ENCODE measurements at regions not wholly inside any gene's neighbourhood (a gene's known extent, or its start where the extent isn't known, plus 50 kb on each side); places are given as distances from the start of the nearest gene placed in this dataset.

- ATAC-seq (replicated peaks) (no peak), DNase-seq (no peak)
- H3K36me3 Mint-ChIP-seq, result no peaks in the 10 kb centered on the region
- H3K9me3 Mint-ChIP-seq, result peaks cover 0 to 2% of the 10 kb centered on the region in 2 donors
- no peaks in the 10 kb centered on the region for H3K4me1 Mint-ChIP-seq
- H3K27me3 Mint-ChIP-seq, result peaks cover 0 to 7% of the 10 kb centered on the region in 2 donors
- H3K4me3 Mint-ChIP-seq, result no peak overlapping the region
- H3K27ac Mint-ChIP-seq, result no peak overlapping the region
Measured at GRCh38 chr20:60334911-60335310, 376.7 kb downstream of the CDH26 start.

- DNase-seq (no peak), ATAC-seq (replicated peaks) (no peak)
- Mint-ChIP-seq H3K27ac (no peak overlapping the region), H3K36me3 (no peaks in the 10 kb centered on the region), H3K27me3 (peaks cover 0 to 7% of the 10 kb centered on the region in 2 donors), H3K9me3 (peaks cover 0 to 2% of the 10 kb centered on the region in 2 donors), H3K4me3 (no peak overlapping the region), H3K4me1 (no peaks in the 10 kb centered on the region)
Measured at GRCh38 chr20:60338556-60338955, 380.3 kb downstream of the CDH26 start.

GRCh38 chr20:60339738-60340137 lies 381.5 kb downstream of the CDH26 start:
- peaks cover 0 to 2% of the 10 kb centered on the region in 2 donors for H3K9me3 Mint-ChIP-seq
- no peak overlapping the region for H3K4me3 Mint-ChIP-seq
- peaks cover 0 to 7% of the 10 kb centered on the region in 2 donors for H3K27me3 Mint-ChIP-seq
- no peaks in the 10 kb centered on the region for H3K36me3 Mint-ChIP-seq
- DNase-seq, result no peak
- H3K27ac Mint-ChIP-seq, result no peak overlapping the region
- H3K4me1 Mint-ChIP-seq, result no peaks in the 10 kb centered on the region
- no peak for ATAC-seq (replicated peaks)

GRCh38 chr20:60340232-60340631 lies 382.0 kb downstream of the CDH26 start:
- no peaks in the 10 kb centered on the region for H3K36me3 Mint-ChIP-seq
- ATAC-seq (replicated peaks) (no peak), DNase-seq (no peak)
- no peak overlapping the region for H3K4me3 Mint-ChIP-seq
- H3K27me3 Mint-ChIP-seq, result peaks cover 0 to 7% of the 10 kb centered on the region in 2 donors
- H3K9me3 Mint-ChIP-seq, result peaks cover 0 to 2% of the 10 kb centered on the region in 2 donors
- H3K27ac Mint-ChIP-seq, result no peak overlapping the region
- no peaks in the 10 kb centered on the region for H3K4me1 Mint-ChIP-seq

GRCh38 chr20:60341062-60341461 lies 382.8 kb downstream of the CDH26 start:
- no peak for ATAC-seq (replicated peaks)
- DNase-seq, result no peak
- no peaks in the 10 kb centered on the region for H3K4me1 Mint-ChIP-seq

GRCh38 chr20:60345106-60345505 lies 386.9 kb downstream of the CDH26 start:
- no peaks in the 10 kb centered on the region for H3K4me1 Mint-ChIP-seq
- no peak overlapping the region for H3K4me3 Mint-ChIP-seq
- ATAC-seq (replicated peaks) (no peak), DNase-seq (no peak)
- H3K9me3 Mint-ChIP-seq, result no peaks in the 10 kb centered on the region
- no peak overlapping the region for H3K27ac Mint-ChIP-seq
- H3K27me3 Mint-ChIP-seq, result no peaks in the 10 kb centered on the region
- H3K36me3 Mint-ChIP-seq, result no peaks in the 10 kb centered on the region

More at GRCh38 chr20:60341062-60341461, 382.8 kb downstream of the CDH26 start:
- Mint-ChIP-seq H3K9me3 (peaks cover 0 to 2% of the 10 kb centered on the region in 2 donors), H3K27me3 (peaks cover 0 to 7% of the 10 kb centered on the region in 2 donors), H3K27ac (no peak overlapping the region), H3K36me3 (no peaks in the 10 kb centered on the region), H3K4me3 (no peak overlapping the region)

- no peaks in the 10 kb centered on the region for H3K4me1 Mint-ChIP-seq
- H3K4me3 Mint-ChIP-seq, result no peak overlapping the region
- H3K27ac Mint-ChIP-seq, result no peak overlapping the region
- DNase-seq, result no peak
- H3K9me3 Mint-ChIP-seq, result no peaks in the 10 kb centered on the region
- H3K36me3 Mint-ChIP-seq, result no peaks in the 10 kb centered on the region
- ATAC-seq (replicated peaks), result no peak
- no peaks in the 10 kb centered on the region for H3K27me3 Mint-ChIP-seq
Measured at GRCh38 chr20:60349418-60349817, 391.2 kb downstream of the CDH26 start.

GRCh38 chr20:60352017-60352416 lies 393.8 kb downstream of the CDH26 start:
- H3K4me1 Mint-ChIP-seq, result no peaks in the 10 kb centered on the region
- DNase-seq (no peak), ATAC-seq (replicated peaks) (no peak)

GRCh38 chr20:60352596-60352995 lies 394.4 kb downstream of the CDH26 start:
- ATAC-seq (replicated peaks) (no peak), DNase-seq (no peak)
- Mint-ChIP-seq H3K27me3 (no peaks in the 10 kb centered on the region), H3K27ac (no peak overlapping the region), H3K4me1 (no peaks in the 10 kb centered on the region), H3K9me3 (no peaks in the 10 kb centered on the region), H3K36me3 (no peaks in the 10 kb centered on the region), H3K4me3 (no peak overlapping the region)

More at GRCh38 chr20:60352017-60352416, 393.8 kb downstream of the CDH26 start:
- H3K27ac Mint-ChIP-seq, result no peak overlapping the region
- H3K36me3 Mint-ChIP-seq, result no peaks in the 10 kb centered on the region
- H3K9me3 Mint-ChIP-seq, result no peaks in the 10 kb centered on the region
- no peaks in the 10 kb centered on the region for H3K27me3 Mint-ChIP-seq
- H3K4me3 Mint-ChIP-seq, result no peak overlapping the region

- no peak overlapping the region for H3K27ac Mint-ChIP-seq
- H3K9me3 Mint-ChIP-seq, result no peaks in the 10 kb centered on the region
- ATAC-seq (replicated peaks), result no peak
- no peak overlapping the region for H3K4me3 Mint-ChIP-seq
- no peaks in the 10 kb centered on the region for H3K27me3 Mint-ChIP-seq
- no peak for DNase-seq
- H3K36me3 Mint-ChIP-seq, result no peaks in the 10 kb centered on the region
- H3K4me1 Mint-ChIP-seq, result no peaks in the 10 kb centered on the region
Measured at GRCh38 chr20:60354024-60354580, 395.9 kb downstream of the CDH26 start.

GRCh38 chr20:60358101-60358500 lies 399.9 kb downstream of the CDH26 start:
- Mint-ChIP-seq H3K9me3 (no peaks in the 10 kb centered on the region), H3K36me3 (no peaks in the 10 kb centered on the region), H3K27me3 (no peaks in the 10 kb centered on the region), H3K27ac (no peak overlapping the region), H3K4me3 (no peak overlapping the region), H3K4me1 (no peaks in the 10 kb centered on the region)
- ATAC-seq (replicated peaks), result no peak
- no peak for DNase-seq

- Mint-ChIP-seq H3K4me3 (no peak overlapping the region), H3K9me3 (no peaks in the 10 kb centered on the region), H3K27me3 (no peaks in the 10 kb centered on the region), H3K27ac (no peak overlapping the region), H3K36me3 (no peaks in the 10 kb centered on the region), H3K4me1 (no peaks in the 10 kb centered on the region)
- no peak for DNase-seq
- no peak for ATAC-seq (replicated peaks)
Measured at GRCh38 chr20:60359010-60359409, 400.8 kb downstream of the CDH26 start.

- H3K4me3 Mint-ChIP-seq, result no peak overlapping the region
Measured at GRCh38 chr20:60361761-60362395, 403.7 kb downstream of the CDH26 start.

GRCh38 chr20:60362531-60362930 lies 404.3 kb downstream of the CDH26 start:
- Mint-ChIP-seq H3K4me1 (no peaks in the 10 kb centered on the region), H3K4me3 (no peak overlapping the region), H3K36me3 (no peaks in the 10 kb centered on the region), H3K27me3 (no peaks in the 10 kb centered on the region), H3K9me3 (no peaks in the 10 kb centered on the region), H3K27ac (no peak overlapping the region)
- DNase-seq, result no peak
- ATAC-seq (replicated peaks), result no peak

More at GRCh38 chr20:60361761-60362395, 403.7 kb downstream of the CDH26 start:
- Mint-ChIP-seq H3K36me3 (no peaks in the 10 kb centered on the region), H3K27me3 (no peaks in the 10 kb centered on the region), H3K4me1 (no peaks in the 10 kb centered on the region), H3K27ac (no peak overlapping the region), H3K9me3 (no peaks in the 10 kb centered on the region)
- ATAC-seq (replicated peaks), result no peak
- DNase-seq, result no peak

- ATAC-seq (replicated peaks) (no peak), DNase-seq (no peak)
- Mint-ChIP-seq H3K4me3 (no peak overlapping the region), H3K27me3 (no peaks in the 10 kb centered on the region), H3K9me3 (no peaks in the 10 kb centered on the region), H3K4me1 (no peaks in the 10 kb centered on the region), H3K36me3 (no peaks in the 10 kb centered on the region), H3K27ac (no peak overlapping the region)
Measured at GRCh38 chr20:60363698-60364097, 405.5 kb downstream of the CDH26 start.

Data from stimulated activated naive B cell treated with anti-CD40 and anti-IgM and Interleukin-4, amounts not matched to agents 10 μg/mL and 1 μg/mL and 100 μg/mL, for 72 hours (primary cell).